C1 segment of cervical spinal cord (tissue), 14 donors: ENCODE measurements at regions not wholly inside any gene's neighbourhood (a gene's known extent, or its start where the extent isn't known, plus 50 kb on each side); places are given as distances from the start of the nearest gene placed in this dataset.

ENCODE experiments used
- DNase-seq, 14 donors: peaks; one replicate each; lab custom pipeline; 2025; lab: John Stamatoyannopoulos, UW

DNA sequence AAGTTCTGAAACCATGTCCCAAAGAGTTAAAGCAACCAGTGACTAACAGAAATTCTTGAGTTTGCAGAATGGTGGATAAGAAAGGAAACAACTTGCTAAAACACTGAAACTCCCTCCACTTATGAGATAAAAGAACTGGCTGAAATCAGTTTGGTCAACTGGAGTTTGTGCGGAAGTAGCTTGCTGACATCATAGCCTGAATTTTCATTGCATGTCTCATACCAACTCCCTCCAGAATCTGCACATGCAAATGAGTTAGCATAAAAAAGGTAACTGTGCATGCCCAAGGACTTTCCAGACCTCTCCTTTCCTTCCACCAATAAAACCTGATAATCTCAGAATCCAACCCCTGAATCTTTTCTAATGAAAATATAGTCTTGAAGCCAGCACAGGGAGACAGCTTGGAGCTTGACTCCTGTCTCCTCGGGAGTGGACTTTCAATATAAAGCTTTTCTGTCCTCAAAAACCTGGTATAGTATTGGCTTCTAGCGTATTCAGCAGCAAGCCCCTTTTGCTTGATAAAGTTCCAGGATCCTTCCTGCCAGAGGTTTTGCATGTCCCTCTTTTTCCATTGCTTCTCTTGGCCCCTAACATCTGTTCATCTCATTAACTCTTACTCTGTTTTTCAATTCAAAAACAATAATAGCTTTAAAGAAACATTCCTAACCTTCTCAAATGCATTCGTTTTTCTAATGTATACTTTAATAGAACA lies 785.8 kb upstream of the ADGRL4 start:
- DNase-seq: no peak

DNA sequence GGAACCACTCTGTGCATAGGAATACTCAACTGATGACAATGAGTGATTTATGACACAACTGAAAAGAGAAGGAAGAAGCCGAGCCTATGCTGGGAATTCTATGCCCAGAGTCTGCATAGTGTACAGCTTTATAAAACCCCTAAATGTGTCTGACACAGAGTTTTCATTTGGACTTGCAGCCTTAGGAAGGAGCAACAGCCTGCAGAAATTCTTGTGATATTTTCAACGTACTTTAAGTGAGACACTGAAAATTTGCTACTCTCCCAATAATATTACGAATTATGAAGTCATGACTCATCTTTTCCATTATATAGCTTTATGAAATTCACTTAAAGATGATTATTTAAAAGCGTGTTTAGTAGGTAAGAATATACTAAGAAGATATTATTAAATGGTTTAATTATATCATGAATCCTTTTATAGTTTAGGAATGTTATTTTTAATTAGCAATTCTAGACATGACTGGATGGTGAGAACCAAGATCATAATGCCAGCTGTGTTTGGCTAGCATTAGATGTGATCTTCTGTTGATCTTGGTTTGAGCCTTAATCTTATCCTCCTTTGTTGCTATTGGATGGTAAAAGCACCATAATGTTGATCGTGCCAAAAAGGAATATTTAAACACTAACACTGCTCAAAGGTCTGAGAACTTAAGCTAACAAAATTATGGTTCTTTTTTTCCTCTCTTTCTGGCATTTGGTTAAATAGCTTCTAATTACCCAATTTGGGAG lies 785.1 kb upstream of the ADGRL4 start:
- no peak for DNase-seq

DNA sequence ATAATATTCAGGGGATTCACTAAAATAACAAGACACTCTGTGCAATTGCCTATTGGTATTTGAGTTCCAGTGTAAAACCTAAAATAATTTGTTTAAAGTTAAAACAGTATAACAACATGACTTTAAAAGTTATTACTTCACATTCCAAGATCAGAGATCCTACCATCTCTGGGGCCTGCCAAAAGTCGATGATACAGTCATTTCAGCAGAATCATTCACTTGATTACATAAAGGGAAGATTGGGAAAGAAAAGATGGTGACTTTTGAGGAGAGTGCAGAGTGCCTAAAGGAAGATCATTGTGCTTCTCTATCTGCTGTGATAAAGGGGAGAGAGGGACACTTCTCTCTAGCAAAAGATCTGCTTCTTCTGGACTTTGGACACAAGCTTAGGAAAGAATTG lies 784.4 kb upstream of the ADGRL4 start:
- DNase-seq: no peak

DNA sequence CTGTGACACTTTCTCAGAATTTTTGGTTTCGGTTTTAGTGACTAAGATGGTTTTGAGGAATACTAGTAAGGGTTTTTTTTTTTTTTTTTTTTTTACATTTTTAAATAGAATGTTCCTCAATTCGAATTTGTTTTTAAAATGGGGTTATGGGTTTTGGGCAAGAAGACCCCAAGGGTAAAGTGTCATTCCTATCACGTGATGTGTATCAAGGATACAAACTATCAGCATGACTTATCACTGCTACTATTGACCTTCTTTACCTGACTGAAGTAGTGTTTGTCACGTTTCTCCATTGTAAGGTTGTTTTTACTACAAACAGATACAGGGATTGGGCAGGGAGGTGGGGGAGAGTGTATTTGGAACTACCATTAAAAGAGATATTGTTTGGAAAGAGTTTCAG lies 781.1 kb upstream of the ADGRL4 start:
- DNase-seq: no peak

DNA sequence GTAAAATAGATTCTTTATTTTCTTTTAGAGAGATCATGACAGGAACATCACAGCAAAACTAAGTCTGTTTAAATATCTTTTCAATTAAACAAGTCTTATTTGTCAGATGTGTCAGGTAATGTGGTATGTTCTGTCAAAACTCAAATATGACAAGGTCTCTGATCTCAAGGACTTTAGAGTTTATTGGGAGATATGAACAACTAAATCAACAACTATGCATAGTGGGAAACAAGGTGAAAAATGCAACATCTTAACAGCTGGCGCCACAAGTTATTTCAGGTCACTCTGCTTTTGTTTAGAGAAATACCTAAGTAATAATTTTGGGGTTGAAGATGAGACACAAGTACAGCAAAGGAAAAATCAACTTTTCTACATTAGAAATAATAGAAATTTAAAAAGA lies 779.4 kb upstream of the ADGRL4 start:
- no peak for DNase-seq

DNA sequence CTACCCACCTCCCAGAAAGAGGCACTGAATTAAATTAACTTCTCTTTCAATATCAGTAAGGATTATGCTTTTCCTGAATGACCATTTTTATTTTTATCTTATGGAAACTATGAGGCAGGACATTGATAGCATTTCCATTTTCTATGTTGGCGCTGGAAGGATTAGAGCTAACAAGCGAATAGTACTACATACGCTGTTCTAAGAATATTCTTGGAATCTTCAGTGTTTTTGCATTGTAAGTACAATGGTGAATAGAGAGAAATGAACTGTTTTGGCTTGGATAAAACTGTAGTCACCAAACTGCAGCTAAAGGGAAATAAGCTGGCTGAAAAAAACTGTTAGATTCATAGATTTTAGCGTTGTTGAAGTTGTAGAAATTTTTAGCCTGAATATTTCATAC lies 779.0 kb upstream of the ADGRL4 start:
- no peak for DNase-seq

DNA sequence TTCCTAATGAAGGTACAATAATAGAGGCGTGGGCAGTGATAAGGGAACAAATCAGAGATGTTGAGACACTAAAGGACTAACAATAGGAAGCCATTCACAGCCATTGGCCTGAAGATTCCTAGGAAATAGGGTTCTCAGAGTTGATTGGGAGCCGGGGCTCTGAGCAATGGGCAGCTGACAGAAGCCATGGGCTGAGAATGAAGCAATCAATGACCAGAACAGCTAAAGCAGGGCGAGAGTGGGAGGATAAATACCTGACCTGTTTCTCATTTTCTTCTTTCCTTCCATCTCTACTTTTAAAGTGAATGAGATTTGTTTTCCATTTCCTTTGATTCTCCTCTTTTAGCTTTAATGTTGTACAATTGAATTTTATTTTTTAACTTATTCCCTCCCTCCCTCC lies 774.7 kb upstream of the ADGRL4 start:
- DNase-seq: no peak

DNA sequence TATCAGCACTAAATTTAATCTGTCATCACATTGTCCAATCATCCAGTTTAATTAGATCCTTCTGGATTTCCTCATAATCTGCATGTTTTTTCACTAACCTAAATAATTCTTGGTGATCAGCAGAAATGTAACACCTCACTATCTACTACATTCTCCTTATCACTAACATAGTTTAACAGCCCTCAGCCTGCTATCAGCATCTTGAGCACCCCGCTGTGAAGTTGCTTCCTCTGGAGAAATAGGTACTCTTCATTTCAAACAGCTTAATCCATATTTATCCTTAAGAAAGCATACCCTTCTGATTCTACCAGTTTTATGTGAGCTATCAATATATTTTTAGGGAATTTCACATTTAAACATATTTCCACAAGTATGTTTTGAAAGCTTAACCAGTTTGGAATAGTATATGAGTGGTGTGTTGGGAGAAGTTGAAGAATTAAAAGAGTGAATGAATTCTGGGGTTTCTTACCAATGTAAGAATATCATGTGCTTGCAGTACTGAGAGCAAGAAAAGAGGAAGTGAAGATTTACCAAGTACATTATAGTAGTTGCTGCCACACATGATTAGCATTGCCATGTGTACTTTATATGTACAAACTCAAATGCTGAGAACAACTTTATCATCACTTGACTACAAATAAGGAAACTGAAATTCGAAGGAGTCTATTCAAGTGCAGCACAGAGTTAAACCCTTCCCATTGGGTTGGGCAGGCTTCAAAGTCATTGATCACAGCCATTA lies 771.1 kb upstream of the ADGRL4 start:
- no peak for DNase-seq

DNA sequence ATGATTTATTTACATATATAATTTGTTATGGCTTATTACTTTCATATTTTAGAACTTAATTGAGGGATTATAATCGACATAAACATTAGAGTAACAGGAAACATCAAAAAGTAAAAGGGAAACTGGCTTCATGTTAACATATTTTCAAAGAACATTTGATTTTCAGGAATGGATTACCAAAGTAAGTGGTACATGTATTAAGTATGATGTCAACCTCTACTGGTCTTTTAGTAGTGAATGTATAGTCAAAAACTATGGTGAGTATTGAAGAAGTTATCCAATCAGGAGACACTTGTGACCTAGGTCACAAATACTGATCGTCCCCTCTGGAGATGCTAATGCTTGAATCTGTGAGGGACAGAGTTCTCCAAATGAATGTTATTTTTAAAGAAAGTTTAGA lies 768.9 kb upstream of the ADGRL4 start:
- no peak for DNase-seq

DNA sequence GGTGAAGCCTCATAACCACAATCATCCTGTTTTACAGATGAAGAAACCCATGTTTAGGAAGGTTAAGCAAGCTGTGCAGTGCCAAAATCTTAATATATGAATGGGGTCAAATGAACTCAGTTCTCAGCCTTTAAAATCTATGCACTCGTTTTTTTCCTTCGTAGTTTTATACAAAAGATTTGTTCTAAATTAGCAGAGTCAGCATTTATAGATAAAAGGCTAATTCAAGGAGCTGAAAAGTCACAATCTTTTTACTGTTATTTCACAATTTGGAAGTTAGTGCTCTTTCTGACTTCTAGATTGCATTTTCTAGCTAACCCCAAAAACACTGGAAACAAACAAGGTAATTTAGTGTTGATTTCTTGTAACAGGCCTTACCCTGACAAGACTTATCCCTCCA lies 766.9 kb upstream of the ADGRL4 start:
- no peak for DNase-seq

DNA sequence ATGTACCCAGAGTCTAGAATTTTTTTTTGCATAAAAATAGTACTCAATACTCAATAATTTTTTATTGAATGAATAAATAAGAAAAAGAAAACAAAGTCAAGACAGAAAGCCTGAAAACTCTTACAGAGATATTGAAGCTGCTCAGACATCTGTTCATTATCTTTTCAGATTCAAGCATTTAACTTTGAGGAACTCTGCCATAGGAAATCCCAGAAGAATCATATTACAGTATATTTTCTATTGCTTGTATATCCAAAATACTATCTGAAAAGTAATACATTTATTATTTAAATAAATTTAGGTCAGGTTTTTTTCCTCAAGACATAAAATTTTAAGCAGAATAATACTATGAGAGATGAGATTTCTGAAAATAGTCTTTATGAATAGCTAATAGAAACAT lies 755.9 kb upstream of the ADGRL4 start:
- no peak for DNase-seq

DNA sequence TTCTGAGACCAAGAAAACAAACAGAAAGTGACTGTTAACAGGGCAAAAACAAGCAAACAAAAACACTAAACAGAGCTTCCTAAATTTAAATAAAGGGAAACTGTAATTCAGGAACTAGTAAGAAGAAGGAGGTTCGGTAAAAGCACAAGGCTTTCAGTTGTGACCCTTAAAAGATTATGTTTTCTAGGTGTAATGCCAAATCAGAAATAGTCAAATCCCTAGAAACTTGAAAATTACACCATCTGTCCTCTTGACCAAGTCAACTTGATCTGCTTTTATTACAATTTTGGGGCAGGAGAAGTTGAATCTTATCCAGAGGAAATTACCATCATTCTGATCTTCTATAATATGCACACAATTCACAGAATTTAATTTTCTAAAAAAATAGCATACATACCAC lies 754.0 kb upstream of the ADGRL4 start:
- no peak for DNase-seq

DNA sequence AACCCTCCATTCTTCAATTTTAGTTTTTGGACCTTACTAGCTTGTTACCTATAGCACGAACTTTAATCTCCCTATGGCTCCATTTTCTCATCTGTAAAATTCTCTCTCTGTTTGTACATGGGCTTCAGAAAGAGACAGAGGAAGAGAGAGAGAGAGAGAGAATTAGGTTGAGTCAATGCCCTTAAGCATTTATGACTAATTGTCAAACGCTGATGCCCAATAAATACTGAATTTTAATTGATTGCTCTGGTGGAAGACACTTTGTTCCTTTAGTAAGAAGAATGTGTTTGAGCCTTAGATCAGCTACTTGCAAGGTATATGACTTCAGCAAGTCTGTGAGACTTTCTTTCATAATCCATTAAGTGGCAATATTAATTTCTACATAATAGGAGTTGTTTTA lies 743.1 kb upstream of the ADGRL4 start:
- DNase-seq: no peak

DNA sequence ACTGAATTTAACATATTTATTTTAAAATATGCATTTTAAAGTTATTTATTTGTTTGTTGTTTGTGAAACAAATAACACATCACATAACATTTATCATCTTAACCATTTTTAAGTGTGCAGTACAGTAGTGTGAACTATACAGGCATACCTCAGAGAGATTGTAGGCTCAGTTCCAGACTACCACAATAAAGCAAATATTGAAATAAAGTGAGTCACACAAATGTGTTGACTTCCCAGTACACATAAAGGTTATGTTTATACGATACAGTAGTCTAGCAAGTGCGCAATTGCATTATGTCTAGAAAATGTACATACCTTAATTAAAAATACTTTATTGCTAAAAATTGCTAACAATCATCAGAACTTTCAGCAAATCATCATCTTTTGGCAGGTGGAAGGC lies 739.4 kb upstream of the ADGRL4 start:
- no peak for DNase-seq

DNA sequence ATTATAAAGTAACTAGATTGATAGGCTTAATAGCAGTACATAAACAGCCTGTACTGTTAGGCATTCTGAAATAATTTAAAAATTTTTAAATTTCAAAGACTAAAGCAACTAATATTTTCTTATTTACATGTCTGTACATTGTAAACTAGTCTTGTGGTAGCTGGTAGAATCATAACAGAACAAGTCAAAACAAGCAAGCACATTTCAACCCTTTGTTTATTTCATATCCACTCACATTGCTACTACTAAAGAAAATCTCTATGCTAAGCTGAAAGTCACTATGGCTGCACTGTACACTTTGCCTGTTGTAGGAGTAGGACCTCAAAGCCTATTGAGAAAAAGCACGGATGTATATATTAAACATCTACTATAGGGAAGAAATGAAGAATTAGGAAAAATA lies 738.2 kb upstream of the ADGRL4 start:
- DNase-seq: no peak

DNA sequence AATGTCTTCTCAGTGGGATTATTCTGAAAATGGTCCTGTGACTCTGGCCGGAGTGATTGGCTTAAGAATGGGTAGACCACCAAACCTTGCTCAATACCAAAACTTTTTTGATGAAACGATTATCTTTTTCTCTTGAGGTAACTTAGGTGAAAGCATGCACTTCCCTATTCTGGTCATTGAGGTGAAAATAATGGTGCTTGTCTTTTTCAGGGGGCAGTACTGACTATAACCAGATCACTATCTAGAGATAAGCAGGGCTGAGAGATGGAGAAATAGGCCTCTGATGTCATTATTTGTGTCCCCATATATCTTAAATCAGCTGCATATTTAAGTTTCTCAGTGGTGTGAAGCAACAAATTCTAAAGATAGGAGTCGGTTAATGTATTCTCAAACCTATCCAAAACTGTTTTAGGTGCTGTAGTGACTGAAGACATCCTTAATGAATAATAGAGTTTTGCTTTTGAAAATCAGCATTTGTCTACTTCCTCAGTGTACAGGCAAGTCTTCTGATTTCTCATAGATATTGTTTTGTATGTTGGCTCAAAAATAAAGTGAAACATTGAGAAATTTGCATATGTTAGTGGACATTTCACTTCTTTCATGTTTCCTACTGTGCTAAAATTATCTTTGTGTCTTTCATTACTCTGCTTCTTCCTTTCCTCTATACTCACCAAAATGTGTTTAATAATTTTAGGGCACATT lies 735.3 kb upstream of the ADGRL4 start:
- DNase-seq: no peak

DNA sequence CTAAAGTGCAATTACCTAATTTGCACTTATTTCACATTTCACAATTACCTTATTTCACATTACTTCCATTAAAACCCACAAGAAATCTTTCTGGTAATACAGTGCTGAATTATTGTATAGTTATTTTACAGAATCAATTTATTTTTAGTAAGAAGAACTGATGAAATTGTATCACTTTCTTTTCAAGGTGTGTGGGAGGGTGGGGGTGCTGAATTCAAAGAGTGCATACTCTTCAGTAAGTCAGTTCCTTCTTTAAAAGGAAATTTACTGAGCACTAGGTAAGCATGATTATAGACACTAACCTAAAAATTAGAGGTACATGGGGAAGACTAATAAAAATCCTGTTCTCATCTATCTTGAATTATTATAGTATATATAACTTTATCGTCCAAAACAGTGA lies 731.6 kb upstream of the ADGRL4 start:
- no peak for DNase-seq

DNA sequence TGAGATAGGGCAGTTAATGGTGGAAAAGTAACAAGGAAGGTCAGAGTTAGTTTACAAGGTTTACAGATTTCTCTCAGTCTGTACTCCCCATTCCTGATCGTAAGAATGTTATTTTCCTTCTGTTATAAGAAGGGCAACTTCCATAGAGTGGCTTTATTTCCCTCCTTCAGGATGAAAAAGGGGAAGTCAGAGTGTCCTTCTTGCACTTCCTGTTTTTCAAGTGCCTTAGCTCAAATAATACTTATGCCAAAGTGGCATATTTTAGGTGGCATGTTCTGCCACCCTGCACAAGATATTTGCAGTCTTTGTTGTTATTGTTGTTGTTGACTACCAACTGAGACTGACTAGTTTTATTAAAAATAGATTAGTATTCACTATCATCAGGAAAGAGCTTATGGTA lies 730.7 kb upstream of the ADGRL4 start:
- DNase-seq: no peak

DNA sequence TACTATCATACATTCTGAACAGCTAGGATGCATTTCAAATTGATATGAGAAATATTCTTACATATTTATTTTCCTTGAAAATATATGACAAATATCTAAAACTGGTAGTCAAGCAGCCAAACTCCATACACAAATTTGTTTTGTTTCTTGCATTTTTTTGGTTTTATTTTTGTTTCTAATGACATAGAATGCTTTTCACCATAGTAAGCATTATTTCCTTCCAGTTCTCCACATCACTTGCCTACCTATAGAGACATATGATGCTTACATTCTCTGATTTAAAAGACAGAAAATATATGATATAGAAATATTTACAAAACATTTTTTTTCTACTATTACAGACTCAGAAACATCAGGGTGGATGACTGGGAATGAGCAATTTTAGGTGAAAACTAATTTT lies 726.4 kb upstream of the ADGRL4 start:
- no peak for DNase-seq

DNA sequence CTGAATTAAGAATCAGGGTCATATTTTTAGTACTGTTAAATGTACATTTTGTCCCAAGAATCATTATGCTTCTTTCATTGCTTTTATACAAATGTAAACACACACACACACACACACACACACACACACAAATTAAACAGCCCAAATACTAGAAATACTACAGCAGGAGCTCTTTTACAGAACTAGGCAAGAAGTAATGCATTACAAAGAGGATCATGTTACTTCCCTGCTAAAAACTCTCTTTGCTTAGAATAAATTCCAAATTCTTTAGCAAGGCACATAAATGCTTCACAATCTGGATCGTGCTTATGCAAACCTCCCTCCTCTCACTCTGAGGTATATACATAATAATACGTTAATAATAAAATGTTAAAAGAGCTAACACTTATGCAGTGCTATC lies 720.4 kb upstream of the ADGRL4 start:
- no peak for DNase-seq

DNA sequence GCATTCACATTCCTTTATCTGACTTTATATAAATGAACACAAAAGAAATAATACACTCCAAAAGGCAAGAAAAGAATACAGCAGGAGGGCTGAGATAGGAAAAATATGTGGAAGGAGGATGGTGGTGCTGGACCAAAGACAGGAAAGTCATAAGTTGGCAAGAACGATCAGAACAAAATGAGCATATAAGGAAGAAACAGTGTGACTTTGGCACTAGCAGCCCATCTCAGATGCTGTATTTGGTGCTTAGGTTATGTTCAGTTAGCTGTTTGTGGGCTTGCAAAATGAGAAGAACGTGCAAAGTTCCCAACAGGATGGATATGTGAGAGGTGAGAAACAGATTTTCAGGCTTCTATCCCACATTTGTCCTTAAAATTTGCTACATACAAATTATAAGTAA lies 719.8 kb upstream of the ADGRL4 start:
- no peak for DNase-seq

DNA sequence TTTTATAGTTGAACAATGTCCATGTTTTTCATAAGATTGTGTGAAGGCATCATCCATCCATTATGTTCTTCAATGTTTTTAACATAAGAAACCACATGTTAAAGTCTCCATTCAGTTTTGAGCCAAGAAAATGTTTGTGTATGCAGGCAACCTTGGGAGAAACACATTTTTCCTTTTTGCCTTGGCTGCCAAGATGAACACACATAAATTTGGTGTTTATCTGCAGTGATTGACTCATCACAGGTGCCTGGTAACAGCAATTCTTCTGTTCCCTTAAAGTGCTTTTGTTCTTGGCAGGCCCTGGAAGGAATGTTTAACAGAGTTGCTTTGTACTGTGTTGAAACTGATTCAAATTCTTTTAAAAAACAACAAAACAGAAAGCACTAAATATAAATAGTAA lies 709.9 kb upstream of the ADGRL4 start:
- no peak for DNase-seq
